ENCODE measurements at regions not wholly inside any gene's neighbourhood (a gene's known extent, or its start where the extent isn't known, plus 50 kb on each side); places are given as distances from the start of the nearest gene placed in this dataset.
A peak's percentile ranks its signal among the peaks of the same experiment; 100 is the strongest.

GRCh38 chr6:11367638-11368199, 135.3 kb upstream of the NEDD9 start:
- Histone ChIP-seq H3K36me3 (ENCODE audit: control insufficient read depth, insufficient read depth, low read length) (no peaks in the 10 kb centered on the region), H3K9ac (ENCODE audit: low read depth, low read length) (no peak overlapping the region), H3K27me3 (ENCODE audit: control insufficient read depth, insufficient read depth, low read length) (no peaks in the 10 kb centered on the region), H3K4me1 (ENCODE audit: control insufficient read depth, insufficient read depth, low read length) (peaks cover 12% of the 10 kb centered on the region), H3K27ac (ENCODE audit: low read depth, low read length) (peak overlapping the region; percentile 74), H3K4me3 (ENCODE audit: low read depth, low read length) (no peak overlapping the region), H3K9me3 (ENCODE audit: control insufficient read depth, insufficient read depth, low read length) (no peaks in the 10 kb centered on the region)

- Histone ChIP-seq H3K27me3 (ENCODE audit: control insufficient read depth, insufficient read depth, low read length) (no peaks in the 10 kb centered on the region), H3K4me3 (ENCODE audit: low read depth, low read length) (no peak overlapping the region), H3K27ac (ENCODE audit: low read depth, low read length) (peak overlapping the region; percentile 74), H3K9ac (ENCODE audit: low read depth, low read length) (no peak overlapping the region), H3K36me3 (ENCODE audit: control insufficient read depth, insufficient read depth, low read length) (no peaks in the 10 kb centered on the region), H3K9me3 (ENCODE audit: control insufficient read depth, insufficient read depth, low read length) (no peaks in the 10 kb centered on the region), H3K4me1 (ENCODE audit: control insufficient read depth, insufficient read depth, low read length) (peaks cover 12% of the 10 kb centered on the region)
These were observed 134.6 kb upstream of the NEDD9 start for GRCh38 chr6:11366934-11367637.

- H3K27me3 ChIP-seq (ENCODE audit: control insufficient read depth, insufficient read depth, low read length): no peaks in the 10 kb centered on the region
- no peaks in the 10 kb centered on the region for H3K9me3 ChIP-seq (ENCODE audit: control insufficient read depth, insufficient read depth, low read length)
- peaks cover 12% of the 10 kb centered on the region for H3K4me1 ChIP-seq (ENCODE audit: control insufficient read depth, insufficient read depth, low read length)
- peak overlapping the region; percentile 7 for H3K27ac ChIP-seq (ENCODE audit: low read depth, low read length)
- H3K4me3 ChIP-seq (ENCODE audit: low read depth, low read length): no peak overlapping the region
- H3K36me3 ChIP-seq (ENCODE audit: control insufficient read depth, insufficient read depth, low read length): no peaks in the 10 kb centered on the region
- H3K9ac ChIP-seq (ENCODE audit: low read depth, low read length): no peak overlapping the region
These were observed 133.9 kb upstream of the NEDD9 start for GRCh38 chr6:11366183-11366933.

GRCh38 chr6:11364971-11365397, 132.5 kb upstream of the NEDD9 start:
- Histone ChIP-seq H3K27ac (ENCODE audit: low read depth, low read length) (no peak overlapping the region), H3K27me3 (ENCODE audit: control insufficient read depth, insufficient read depth, low read length) (no peaks in the 10 kb centered on the region), H3K9ac (ENCODE audit: low read depth, low read length) (no peak overlapping the region), H3K9me3 (ENCODE audit: control insufficient read depth, insufficient read depth, low read length) (no peaks in the 10 kb centered on the region), H3K4me1 (ENCODE audit: control insufficient read depth, insufficient read depth, low read length) (peaks cover 6% of the 10 kb centered on the region; the same call in 1 of the 2 replicates), H3K36me3 (ENCODE audit: control insufficient read depth, insufficient read depth, low read length) (no peaks in the 10 kb centered on the region), H3K4me3 (ENCODE audit: low read depth, low read length) (no peak overlapping the region)

- H3K36me3 ChIP-seq (ENCODE audit: control insufficient read depth, insufficient read depth, low read length): no peaks in the 10 kb centered on the region
- H3K4me1 ChIP-seq (ENCODE audit: control insufficient read depth, insufficient read depth, low read length): peaks cover 3% of the 10 kb centered on the region; the same call in 1 of the 2 replicates
- H3K4me3 ChIP-seq (ENCODE audit: low read depth, low read length): no peak overlapping the region
- no peaks in the 10 kb centered on the region for H3K27me3 ChIP-seq (ENCODE audit: control insufficient read depth, insufficient read depth, low read length)
- no peak overlapping the region for H3K27ac ChIP-seq (ENCODE audit: low read depth, low read length)
- no peaks in the 10 kb centered on the region for H3K9me3 ChIP-seq (ENCODE audit: control insufficient read depth, insufficient read depth, low read length)
- H3K9ac ChIP-seq (ENCODE audit: low read depth, low read length): no peak overlapping the region
These were observed 131.6 kb upstream of the NEDD9 start for GRCh38 chr6:11363881-11364576.

GRCh38 chr6:11362564-11362963, 130.1 kb upstream of the NEDD9 start:
- Histone ChIP-seq H3K4me1 (ENCODE audit: control insufficient read depth, insufficient read depth, low read length) (peaks cover 3% of the 10 kb centered on the region; the same call in 1 of the 2 replicates), H3K36me3 (ENCODE audit: control insufficient read depth, insufficient read depth, low read length) (no peaks in the 10 kb centered on the region), H3K4me3 (ENCODE audit: low read depth, low read length) (no peak overlapping the region), H3K27ac (ENCODE audit: low read depth, low read length) (no peak overlapping the region), H3K9me3 (ENCODE audit: control insufficient read depth, insufficient read depth, low read length) (no peaks in the 10 kb centered on the region), H3K27me3 (ENCODE audit: control insufficient read depth, insufficient read depth, low read length) (no peaks in the 10 kb centered on the region), H3K9ac (ENCODE audit: low read depth, low read length) (no peak overlapping the region)

- H3K9me3 ChIP-seq (ENCODE audit: control insufficient read depth, insufficient read depth, low read length): no peaks in the 10 kb centered on the region
- H3K27me3 ChIP-seq (ENCODE audit: control insufficient read depth, insufficient read depth, low read length): no peaks in the 10 kb centered on the region
- H3K27ac ChIP-seq (ENCODE audit: low read depth, low read length): no peak overlapping the region
- H3K4me1 ChIP-seq (ENCODE audit: control insufficient read depth, insufficient read depth, low read length): no peaks in the 10 kb centered on the region
- H3K4me3 ChIP-seq (ENCODE audit: low read depth, low read length): no peak overlapping the region
- H3K9ac ChIP-seq (ENCODE audit: low read depth, low read length): no peak overlapping the region
- H3K36me3 ChIP-seq (ENCODE audit: control insufficient read depth, insufficient read depth, low read length): no peaks in the 10 kb centered on the region
These were observed 126.7 kb upstream of the NEDD9 start for GRCh38 chr6:11358904-11359830.

- H3K4me1 ChIP-seq (ENCODE audit: control insufficient read depth, insufficient read depth, low read length): no peaks in the 10 kb centered on the region
- H3K27ac ChIP-seq (ENCODE audit: low read depth, low read length): no peak overlapping the region
- no peaks in the 10 kb centered on the region for H3K36me3 ChIP-seq (ENCODE audit: control insufficient read depth, insufficient read depth, low read length)
- no peaks in the 10 kb centered on the region for H3K9me3 ChIP-seq (ENCODE audit: control insufficient read depth, insufficient read depth, low read length)
- no peak overlapping the region for H3K4me3 ChIP-seq (ENCODE audit: low read depth, low read length)
- no peak overlapping the region for H3K9ac ChIP-seq (ENCODE audit: low read depth, low read length)
- H3K27me3 ChIP-seq (ENCODE audit: control insufficient read depth, insufficient read depth, low read length): no peaks in the 10 kb centered on the region
These were observed 124.8 kb upstream of the NEDD9 start for GRCh38 chr6:11357285-11357684.

- H3K9me3 ChIP-seq (ENCODE audit: control insufficient read depth, insufficient read depth, low read length): no peaks in the 10 kb centered on the region
- H3K9ac ChIP-seq (ENCODE audit: low read depth, low read length): no peak overlapping the region
- no peak overlapping the region for H3K27ac ChIP-seq (ENCODE audit: low read depth, low read length)
- no peaks in the 10 kb centered on the region for H3K36me3 ChIP-seq (ENCODE audit: control insufficient read depth, insufficient read depth, low read length)
- H3K4me1 ChIP-seq (ENCODE audit: control insufficient read depth, insufficient read depth, low read length): no peaks in the 10 kb centered on the region
- no peak overlapping the region for H3K4me3 ChIP-seq (ENCODE audit: low read depth, low read length)
- no peaks in the 10 kb centered on the region for H3K27me3 ChIP-seq (ENCODE audit: control insufficient read depth, insufficient read depth, low read length)
These were observed 124.1 kb upstream of the NEDD9 start for GRCh38 chr6:11356404-11357155.

Measured in HUES48 (cell line).